ENCODE measurements at regions not wholly inside any gene's neighbourhood (a gene's known extent, or its start where the extent isn't known, plus 50 kb on each side); places are given as distances from the start of the nearest gene placed in this dataset.
A peak's percentile ranks its signal among the peaks of the same experiment; 100 is the strongest.

DNA sequence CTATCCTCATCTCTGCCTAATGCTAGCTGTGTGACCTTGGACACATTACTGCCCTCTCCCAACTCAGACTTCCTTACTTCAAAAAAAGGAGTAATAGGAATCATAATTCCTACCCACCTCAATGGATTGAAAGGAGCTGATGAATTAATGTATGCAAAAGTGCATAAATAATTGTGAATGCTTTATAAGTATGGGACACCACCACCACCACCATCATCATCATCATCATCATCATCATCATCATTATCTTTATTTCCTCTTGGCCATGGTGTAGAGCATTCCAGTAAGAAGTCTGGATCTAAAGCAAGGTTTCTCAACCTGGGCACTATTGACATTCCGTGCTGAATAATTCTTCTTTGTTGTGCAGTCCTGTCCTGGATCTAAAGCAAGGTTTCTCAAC lies 282.5 kb downstream of the MEX3B start:
- ATAC-seq, result no peak

GRCh38 chr15:81760686-81761085 lies 285.1 kb downstream of the MEX3B start:
- intact Hi-C loops (cut with DNase I), result no loop called here
- no peak for DNase-seq (ENCODE audit: missing footprints)
- no peak for ATAC-seq

More for the DNA sequence above, 282.5 kb downstream of the MEX3B start:
- intact Hi-C loops (cut with DNase I), result no loop called here
- DNase-seq (ENCODE audit: missing footprints), result no peak

DNA sequence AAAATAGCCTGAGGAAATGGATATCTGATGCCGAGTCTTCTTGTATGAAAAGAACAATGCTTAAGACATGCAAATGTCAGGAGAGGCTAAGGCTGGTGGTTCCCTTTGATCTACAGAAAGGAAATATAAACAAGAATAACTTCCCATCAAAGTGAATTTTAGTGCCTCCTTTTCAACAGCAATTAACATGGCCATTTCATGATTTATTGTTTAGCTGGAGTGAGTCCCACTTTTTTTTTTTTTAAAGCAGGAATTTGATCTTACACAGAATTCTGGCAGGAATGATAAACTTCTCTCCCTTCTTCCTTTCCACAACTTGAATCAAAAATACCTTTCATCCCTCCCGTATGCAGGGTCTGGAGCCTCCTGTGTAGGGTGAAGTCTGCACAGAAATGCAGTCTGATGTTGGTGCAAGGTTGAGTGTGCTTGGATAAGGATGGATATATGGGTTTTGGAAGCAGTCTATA lies 287.0 kb downstream of the MEX3B start:
- intact Hi-C loops (cut with DNase I), result no loop called here
- no peak for ATAC-seq
- no peak for DNase-seq (ENCODE audit: missing footprints)

GRCh38 chr15:81755626-81756025 lies 290.2 kb downstream of the MEX3B start:
- intact Hi-C loops (cut with DNase I), result no loop called here
- DNase-seq (ENCODE audit: missing footprints), result no peak
- ATAC-seq, result no peak

GRCh38 chr15:81754078-81754477 lies 291.7 kb downstream of the MEX3B start:
- intact Hi-C loops (cut with DNase I), result no loop called here
- ATAC-seq (no peak), DNase-seq (ENCODE audit: missing footprints) (no peak)

DNA sequence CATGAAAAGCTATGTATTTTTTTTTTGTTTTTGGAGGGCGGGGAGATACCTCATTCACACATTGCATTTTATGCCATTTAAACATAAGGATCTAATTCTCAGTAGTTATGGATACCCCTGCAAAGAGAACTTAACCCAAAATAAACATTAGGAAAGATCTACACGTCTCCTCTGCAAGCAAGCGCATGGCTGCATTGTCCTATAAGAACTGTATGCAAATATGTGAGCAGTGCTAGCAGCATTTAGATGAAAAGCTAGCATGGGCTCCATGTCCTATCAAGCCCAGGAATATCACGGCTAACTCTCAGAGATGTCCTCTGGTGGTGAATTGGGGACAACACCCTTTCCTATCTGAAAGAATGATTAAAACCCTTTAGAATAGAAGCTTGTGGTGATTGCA lies 292.8 kb downstream of the MEX3B start:
- DNase-seq (ENCODE audit: missing footprints) (no peak), ATAC-seq (no peak)
- intact Hi-C loops (cut with DNase I), result no loop called here

GRCh38 chr15:81752546-81752942 lies 293.3 kb downstream of the MEX3B start:
- peak; percentile 79 for DNase-seq (ENCODE audit: missing footprints)
- intact Hi-C loops (cut with DNase I), result no loop called here
- ATAC-seq, result peak; percentile 87

DNA sequence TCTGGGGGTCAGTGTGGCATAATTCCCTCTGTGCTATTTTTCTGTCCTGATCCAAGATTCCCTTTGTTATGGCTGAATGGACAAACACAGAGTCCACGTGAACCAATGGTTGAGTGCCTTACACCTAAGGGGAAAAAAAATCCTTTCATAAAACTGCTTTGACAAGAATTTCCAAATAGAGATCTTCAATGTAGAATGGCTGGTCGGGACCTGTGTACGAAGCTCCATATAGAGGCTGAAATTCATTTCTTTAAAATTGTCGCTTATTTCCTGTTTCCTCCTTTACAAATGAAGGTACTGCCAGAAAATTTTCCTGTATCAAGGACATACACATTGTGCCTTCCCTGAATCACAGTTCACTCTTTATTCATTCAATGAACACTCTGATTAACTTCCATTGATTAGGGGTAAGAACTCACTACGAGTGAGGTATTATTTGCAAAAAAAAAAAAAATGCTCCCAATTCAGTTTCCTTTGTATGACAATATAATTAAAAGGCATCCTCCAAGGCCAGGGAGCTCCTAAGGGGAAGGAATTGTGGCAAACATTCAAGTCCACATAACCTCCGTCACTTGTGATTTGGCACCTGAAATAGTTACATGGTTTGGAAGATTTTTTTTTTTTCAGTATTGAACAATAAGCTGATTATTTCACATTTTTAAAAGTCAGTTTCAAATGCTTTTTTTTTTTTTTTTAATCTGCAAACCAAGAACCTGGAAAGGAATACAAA lies 293.8 kb downstream of the MEX3B start:
- DNase-seq (ENCODE audit: missing footprints) (no peak), ATAC-seq (peak; percentile 41)
- intact Hi-C loops (cut with DNase I), result no loop called here

- intact Hi-C loops (cut with DNase I), result no loop called here
- DNase-seq (ENCODE audit: missing footprints) (no peak), ATAC-seq (no peak)
These were observed 294.6 kb downstream of the MEX3B start for GRCh38 chr15:81751256-81751655.

- no peak for DNase-seq (ENCODE audit: missing footprints)
- intact Hi-C loops (cut with DNase I), result no loop called here
These were observed 296.0 kb downstream of the MEX3B start for GRCh38 chr15:81749716-81750375.

DNA sequence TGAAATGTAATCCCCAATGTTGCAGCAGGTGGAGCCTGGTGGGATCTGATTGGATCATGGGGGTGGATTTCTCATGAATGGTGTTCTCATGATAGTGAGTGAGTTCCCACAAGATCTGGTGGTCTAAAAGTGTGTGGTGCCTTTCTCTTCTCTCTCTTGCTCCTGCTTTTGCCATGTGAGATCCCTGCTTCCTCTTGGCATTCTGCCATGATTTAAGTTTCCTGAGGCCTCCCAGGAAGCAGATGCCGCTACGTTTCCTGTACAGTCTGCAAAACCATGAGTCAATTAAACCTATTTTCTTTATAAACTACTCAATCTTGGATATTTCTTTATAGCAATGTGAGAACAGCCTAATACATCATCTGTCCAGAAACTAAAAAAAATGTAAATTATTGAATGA lies 298.3 kb downstream of the MEX3B start:
- no peak for DNase-seq (ENCODE audit: missing footprints)
- ATAC-seq, result no peak
- intact Hi-C loops (cut with DNase I), result no loop called here

More at GRCh38 chr15:81749716-81750375, 296.0 kb downstream of the MEX3B start:
- no peak for ATAC-seq

DNA sequence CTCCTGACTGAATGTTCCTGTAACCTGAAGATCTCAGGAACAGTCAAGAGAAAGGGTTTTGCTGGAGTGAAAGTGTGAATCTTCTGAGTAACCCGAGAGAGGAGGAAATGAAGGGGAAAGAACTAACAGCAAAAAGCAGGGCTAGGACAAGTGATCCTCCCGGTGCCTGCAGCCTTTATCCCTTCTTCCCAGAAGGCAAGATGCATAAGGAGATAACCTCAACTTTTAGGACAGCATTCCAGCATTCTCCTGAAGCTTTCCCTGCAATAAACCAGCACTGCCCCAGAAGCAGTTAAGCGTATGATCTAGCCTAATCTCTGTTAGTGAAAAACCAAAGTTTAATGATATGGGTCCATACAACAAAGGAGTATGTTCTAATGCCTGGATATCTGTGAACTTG lies 298.8 kb downstream of the MEX3B start:
- no peak for ATAC-seq
- intact Hi-C loops (cut with DNase I), result no loop called here
- DNase-seq (ENCODE audit: missing footprints), result no peak

DNA sequence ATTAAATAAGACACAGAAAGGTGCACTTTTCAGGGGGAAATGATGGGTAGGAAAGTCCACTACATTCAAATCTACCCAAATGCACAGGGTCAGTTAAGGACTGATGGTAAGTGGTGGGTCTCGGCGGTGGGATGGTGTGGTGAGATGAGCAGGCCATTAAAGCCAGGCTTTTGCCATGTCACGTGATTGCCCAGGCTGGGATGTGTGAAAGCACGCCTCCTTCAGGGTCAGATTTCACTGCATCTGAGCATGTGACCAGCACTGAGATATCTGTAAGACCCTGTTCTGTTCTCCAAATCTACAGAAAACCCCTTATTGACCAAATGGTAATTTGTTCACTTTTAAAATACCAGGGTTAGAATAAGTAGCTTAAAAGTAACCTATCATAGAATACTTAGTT lies 301.5 kb downstream of the MEX3B start:
- ATAC-seq, result no peak
- DNase-seq (ENCODE audit: missing footprints), result no peak
- intact Hi-C loops (cut with DNase I), result no loop called here

DNA sequence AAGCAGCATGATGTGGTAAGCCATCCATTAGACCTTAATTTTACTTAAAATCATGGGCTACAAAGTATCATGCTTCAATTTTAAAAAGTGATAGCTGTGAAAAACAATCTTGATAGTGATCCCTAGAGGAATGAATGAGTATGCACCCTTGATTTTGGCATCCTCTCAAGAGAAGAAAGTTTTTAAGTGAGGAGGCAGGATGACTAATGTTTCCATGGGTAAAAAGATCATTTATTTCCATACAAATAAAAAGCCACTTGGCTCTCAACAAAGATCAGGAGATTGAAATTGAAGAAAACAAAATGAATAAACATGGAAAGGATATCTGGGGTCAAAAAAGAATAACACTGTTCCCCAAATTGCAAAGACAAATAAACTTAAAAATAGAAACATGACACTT lies 305.4 kb downstream of the MEX3B start:
- intact Hi-C loops (cut with DNase I), result no loop called here
- no peak for ATAC-seq
- no peak for DNase-seq (ENCODE audit: missing footprints)

GRCh38 chr15:81729340-81729739 lies 316.5 kb downstream of the MEX3B start:
- intact Hi-C loops (cut with DNase I), result no loop called here
- DNase-seq (ENCODE audit: missing footprints) (no peak), ATAC-seq (no peak)

DNA sequence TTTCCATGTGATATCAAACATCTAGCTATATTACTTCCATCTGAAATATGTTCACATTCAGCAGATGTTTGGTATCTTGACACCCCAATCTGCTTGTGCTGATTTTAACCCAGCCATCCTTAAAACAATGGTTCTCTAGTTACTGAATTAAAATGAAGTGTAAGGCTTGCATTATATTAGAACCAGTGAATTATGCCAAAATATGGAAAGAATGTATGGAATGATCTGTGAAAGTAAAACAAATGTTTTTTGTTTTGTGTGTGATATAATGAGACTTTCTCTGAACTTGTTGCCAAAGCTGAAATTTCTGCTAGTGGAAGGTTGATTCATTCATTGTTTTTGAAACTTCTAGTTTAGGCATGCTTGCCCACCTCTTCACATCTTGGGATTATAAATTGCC lies 317.1 kb downstream of the MEX3B start:
- intact Hi-C loops (cut with DNase I), result no loop called here
- ATAC-seq (no peak), DNase-seq (ENCODE audit: missing footprints) (no peak)

DNA sequence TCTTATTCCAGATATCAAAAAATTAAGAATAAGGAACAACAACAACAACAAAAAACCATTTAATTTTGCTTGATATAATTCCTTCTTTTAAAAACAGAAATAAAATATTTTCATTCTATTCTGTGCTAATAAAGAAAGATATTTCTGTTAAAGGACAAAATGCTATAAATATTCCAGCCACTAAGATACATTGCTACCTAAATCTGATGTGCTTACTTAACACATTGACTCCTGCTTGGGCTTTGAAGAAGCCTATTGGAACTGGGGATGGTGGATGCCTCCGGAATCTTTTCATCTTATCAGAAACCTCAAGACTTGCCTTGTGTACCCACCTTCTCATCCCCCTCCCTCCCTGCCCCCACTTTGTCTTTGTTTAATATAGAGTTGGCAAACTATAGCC lies 320.2 kb downstream of the MEX3B start:
- intact Hi-C loops (cut with DNase I), result no loop called here
- DNase-seq (ENCODE audit: missing footprints), result no peak

GRCh38 chr15:81724536-81724935 lies 321.3 kb downstream of the MEX3B start:
- intact Hi-C loops (cut with DNase I), result no loop called here
- no peak for ATAC-seq

More for the DNA sequence above, 320.2 kb downstream of the MEX3B start:
- ATAC-seq, result no peak

DNA sequence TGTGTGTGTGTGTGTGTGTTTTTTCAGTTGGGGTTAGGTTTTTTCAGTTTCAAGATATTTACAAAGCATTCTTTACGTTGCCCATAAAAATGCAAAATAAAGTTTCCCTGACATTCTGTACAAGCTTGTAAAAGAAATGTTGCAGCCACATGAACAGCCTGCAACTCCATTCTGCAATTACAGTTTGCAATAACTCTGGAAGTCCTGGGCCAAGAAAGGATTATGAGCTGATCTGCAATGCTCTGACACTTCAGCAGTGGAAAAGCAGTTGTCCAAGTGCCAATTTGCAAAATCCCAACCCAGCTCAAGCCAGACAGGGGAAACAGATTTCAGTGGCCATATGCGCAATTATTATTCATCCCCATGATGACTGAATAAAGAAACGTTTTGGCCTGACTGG lies 322.1 kb downstream of the MEX3B start:
- ATAC-seq (peak; percentile 79), DNase-seq (ENCODE audit: missing footprints) (no peak)
- intact Hi-C loops (cut with DNase I), result no loop called here

More at GRCh38 chr15:81724536-81724935, 321.3 kb downstream of the MEX3B start:
- no peak for DNase-seq (ENCODE audit: missing footprints)

DNA sequence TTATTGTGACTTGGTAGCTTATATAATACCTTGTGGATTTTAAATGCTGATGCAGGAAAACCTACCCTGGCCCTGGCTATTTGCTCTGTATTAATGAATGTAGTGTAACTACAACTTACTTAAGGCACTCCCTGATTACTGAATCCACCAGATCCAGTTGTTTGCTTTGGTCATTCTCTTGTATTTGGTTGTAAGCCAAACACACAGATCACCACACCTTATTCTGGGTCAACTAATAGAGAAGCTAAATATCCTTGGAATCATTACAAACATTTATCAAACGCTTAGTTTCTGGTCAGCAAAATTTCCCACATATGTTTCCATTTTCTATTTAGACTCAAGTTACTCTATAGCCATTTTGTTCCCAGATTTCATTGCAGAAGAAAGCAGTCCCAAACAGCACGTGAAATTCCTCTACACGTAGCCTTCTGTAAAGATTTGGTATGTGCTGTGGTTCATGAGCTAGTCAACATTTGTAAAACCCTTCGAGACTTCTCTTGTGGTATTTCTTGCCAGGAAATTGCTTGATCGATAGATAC lies 322.6 kb downstream of the MEX3B start:
- DNase-seq (ENCODE audit: missing footprints) (no peak), ATAC-seq (no peak)
- intact Hi-C loops (cut with DNase I), result no loop called here

All from Right ventricle myocardium inferior (tissue), 1 donor.